GM19463 (cell line): ENCODE measurements at regions not wholly inside any gene's neighbourhood (a gene's known extent, or its start where the extent isn't known, plus 50 kb on each side); places are given as distances from the start of the nearest gene placed in this dataset.
"Not testable (repeated sequence)": the region's sequence is repeated elsewhere in the genome, so short reads cannot be mapped to it uniquely, and the experiment has no call there.

Source experiments
- ATAC-seq: cut with Tn5 transposase; IDR thresholded peaks from one replicate; pipeline ENCODE4 v1.9.1; 2021; ENCODE audit warnings: mild to moderate bottlenecking, moderate library complexity; ENCODE audit not compliant: unreplicated experiment

- no peak for ATAC-seq
These were observed 109.2 kb downstream of the BASP1 start for GRCh38 chr5:17326600-17327037.

GRCh38 chr5:17327048-17327625 lies 109.7 kb downstream of the BASP1 start:
- no peak for ATAC-seq

DNA sequence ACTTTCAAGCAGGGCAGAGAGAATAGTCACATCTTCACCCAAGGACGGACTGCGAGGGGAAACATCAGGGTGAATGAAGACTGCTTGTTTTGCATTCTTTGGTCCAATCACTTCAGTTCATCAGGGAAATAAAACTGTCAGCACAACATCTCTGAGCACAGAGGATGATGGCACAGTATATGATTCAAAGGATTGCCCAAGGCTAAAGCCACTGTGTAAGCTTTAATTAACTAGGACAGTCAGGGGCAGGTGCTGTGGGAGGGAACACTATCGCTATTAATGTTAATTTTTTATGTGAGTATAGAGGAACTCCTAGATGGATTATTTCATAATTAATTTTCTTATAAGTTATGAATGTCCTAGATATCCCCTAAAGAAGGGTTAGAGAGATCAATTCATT lies 112.1 kb downstream of the BASP1 start:
- no peak for ATAC-seq

- no peak for ATAC-seq
These were observed 113.0 kb downstream of the BASP1 start for GRCh38 chr5:17330386-17330785.

DNA sequence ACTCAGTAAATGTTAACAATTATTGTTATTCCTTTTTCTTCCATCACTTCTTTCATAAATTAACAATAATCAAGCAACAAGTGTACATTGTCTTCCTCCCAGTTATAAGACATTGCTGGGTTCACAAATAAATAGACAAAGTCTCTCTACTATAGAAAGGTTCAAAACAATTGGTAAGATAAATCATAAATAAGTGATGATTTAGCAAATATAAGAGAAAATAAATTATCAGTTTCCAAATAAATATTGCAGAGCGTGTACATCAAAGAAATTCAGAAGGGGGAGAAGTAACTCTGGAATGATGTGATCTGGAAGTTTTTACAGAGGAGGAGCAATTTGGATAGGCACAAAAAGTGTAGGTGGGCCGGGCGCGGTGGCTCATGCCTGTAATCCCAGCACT lies 114.2 kb downstream of the BASP1 start:
- ATAC-seq, result no peak

DNA sequence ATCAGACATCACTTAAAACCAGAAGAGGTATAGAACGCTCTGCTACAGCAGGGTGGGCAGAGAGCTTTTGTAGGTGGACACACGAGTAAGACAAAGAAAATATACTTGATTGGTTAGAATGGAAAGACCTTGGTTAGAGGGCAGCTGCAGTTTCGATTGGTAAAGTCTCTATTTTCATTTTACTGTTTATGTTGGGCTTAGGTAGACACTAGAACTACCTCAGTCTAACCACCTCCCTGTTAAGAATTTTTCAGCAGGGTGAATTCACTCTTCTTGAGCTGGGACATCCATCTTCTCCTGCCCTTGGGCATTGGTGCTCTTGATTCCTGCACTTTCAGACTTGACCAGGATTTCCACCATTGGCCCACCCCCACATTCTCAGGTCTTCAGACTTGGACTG lies 116.3 kb downstream of the BASP1 start:
- ATAC-seq, result no peak

DNA sequence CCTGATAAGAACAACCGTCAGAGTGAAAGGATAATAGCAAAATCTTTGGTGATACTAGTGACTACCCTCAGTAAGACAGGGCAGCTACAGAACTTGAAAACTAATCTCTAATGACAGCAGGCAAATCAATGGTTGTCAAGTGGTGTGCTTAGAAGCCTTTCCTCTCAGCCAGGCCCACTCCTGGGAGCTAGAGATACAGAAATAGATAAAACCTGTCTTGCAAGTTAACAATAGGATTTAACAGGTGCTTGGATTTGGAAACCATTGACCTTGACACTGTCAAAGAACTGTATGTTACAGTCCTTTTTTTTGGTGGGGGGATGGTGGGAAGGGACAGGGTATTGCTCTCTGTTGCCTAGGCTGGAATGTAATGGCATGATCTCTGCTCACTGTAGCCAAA lies 118.6 kb downstream of the BASP1 start:
- no peak for ATAC-seq

GRCh38 chr5:17336723-17337122 lies 119.3 kb downstream of the BASP1 start:
- ATAC-seq, result not testable (repeated sequence)

DNA sequence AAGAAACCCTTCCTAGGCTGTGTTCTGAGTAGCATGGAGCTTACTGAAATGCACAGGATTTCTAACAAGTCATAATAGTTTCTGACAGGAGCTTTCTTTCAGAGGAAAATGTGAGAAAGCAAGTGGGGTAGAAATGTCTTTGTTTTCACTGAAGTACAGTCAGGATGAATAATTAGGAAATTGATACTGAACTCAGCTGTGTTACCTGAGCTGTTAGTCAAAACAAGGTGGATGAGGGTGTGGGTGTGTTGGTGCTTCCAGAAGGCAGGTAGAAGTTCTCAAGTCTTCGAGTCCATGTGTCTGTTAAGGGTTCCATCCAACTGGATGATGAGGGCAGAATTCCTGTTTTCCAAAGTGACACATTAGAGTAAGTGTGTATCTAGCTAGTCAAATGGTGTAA lies 122.4 kb downstream of the BASP1 start:
- no peak for ATAC-seq

GRCh38 chr5:17340379-17340778 lies 122.9 kb downstream of the BASP1 start:
- ATAC-seq, result no peak

- ATAC-seq, result no peak
These were observed 123.4 kb downstream of the BASP1 start for GRCh38 chr5:17340819-17341218.

GRCh38 chr5:17343675-17344074 lies 126.2 kb downstream of the BASP1 start:
- peak; percentile 90 for ATAC-seq

DNA sequence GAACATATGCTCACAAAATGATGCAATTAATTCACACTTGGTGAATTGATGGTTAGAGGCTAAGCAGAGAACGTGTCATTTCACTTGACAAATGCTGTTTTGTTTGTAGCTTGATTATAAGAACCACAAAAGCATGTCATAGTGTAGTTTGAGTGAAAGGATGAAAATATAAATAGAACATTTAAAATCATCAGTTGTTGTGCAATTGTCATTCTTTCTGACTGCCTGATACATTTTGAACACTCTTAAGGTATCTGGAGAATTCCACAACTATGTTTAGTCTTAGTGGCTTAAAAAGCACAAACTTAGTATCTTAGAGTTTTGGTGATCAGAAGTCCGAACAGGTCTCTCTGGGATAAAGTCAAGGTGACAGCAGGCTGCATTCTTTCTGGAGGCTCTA lies 129.4 kb downstream of the BASP1 start:
- no peak for ATAC-seq

GRCh38 chr5:17352223-17352622 lies 134.8 kb downstream of the BASP1 start:
- no peak for ATAC-seq

DNA sequence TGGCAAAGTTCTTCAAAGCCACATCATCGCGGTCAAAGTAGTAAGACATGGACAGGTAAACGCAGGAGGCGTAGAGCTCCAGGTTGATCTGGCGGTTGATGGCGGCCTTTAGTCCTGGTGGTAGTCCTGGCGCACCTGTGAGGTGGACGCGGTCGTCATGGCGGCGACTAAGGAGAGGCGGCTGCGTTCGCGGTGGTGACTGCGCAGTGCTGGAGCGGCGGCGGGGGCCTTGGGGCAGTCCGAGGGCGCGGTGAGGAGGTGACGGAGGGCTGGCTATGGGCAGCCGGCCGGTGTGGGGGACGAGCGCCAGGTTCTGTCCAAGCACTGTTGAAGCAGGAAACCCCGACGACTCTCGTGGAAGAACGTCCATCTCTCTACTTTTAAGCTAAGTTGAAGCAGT lies 136.8 kb downstream of the BASP1 start:
- ATAC-seq, result no peak

GRCh38 chr5:17355586-17356346 lies 138.3 kb downstream of the BASP1 start:
- no peak for ATAC-seq

DNA sequence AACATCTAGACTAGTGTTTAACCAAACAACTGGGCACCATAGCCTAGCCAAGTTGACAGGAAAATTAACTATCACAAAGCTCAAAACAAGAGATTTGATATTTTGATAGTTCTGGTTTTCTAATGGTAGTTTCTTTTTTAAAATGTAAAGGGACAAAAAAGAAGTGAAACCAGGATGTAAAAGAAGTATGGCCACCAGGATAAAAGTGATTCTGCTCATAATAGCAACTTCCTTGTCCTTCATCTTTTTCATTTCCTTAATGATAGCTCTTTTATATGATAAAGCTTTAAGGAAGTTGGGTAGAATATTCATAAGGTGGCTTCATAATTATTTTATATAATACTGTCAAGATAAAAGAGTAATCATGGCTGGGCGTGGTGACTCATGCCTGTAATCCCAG lies 139.1 kb downstream of the BASP1 start:
- no peak for ATAC-seq

DNA sequence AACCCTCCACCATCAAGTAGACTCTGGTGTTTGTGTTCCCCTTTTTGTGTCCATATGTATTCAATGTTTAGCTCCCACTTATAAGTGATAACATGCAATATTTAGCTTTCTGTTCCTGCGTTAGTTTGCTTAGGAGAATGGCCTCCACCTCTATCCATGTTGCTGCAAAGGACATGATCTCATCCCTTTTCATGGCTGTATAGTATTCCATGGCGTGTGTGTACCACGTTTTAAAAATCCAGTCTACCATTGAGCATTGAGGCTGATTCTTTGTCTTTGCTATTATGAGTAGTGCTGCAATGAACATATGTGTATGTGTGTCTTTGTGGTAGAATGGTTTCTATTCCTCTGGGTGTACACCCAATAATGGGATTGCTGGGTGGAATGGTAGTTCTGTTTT lies 140.1 kb downstream of the BASP1 start:
- no peak for ATAC-seq

DNA sequence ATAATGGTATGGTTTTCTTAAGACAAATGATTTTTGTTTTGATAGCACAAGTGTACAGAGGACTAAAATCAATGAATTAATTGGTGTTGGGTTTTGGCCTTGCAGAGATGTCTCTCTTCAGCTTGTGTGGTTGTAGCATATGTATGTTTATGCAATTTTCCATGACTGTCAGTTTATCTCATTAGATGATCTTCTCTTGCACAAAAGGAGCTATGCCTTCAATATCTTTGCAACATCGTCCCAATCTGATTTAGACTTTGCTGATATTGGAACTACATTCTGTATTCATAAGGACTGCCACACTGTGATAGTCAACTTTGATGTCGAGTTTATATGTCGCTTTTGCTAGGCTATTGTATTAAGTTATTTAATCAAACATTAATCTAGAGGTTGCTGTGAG lies 140.0 kb upstream of the TAF11L2 start:
- ATAC-seq, result no peak

- no peak for ATAC-seq
These were observed 138.5 kb upstream of the TAF11L2 start for GRCh38 chr5:17359451-17360011.

DNA sequence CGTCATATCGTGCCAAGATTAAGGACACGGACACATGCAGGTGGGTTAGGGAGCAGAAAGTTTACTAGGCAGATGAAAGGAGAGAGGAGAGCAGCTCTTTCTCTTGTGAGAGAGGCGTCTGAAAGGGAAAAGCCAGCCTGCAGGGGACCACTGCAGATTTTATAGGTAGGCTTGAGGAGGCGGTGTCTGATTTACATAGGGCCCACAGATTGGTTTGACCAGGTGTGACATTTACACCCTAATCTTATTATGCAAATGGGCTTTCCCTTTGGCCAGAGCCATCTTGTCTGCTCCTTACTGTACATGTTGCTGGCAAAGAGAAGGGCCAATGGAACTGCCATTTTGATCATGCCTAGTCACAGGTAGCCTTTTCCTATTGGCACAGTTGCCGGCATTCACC lies 137.2 kb upstream of the TAF11L2 start:
- ATAC-seq, result no peak

DNA sequence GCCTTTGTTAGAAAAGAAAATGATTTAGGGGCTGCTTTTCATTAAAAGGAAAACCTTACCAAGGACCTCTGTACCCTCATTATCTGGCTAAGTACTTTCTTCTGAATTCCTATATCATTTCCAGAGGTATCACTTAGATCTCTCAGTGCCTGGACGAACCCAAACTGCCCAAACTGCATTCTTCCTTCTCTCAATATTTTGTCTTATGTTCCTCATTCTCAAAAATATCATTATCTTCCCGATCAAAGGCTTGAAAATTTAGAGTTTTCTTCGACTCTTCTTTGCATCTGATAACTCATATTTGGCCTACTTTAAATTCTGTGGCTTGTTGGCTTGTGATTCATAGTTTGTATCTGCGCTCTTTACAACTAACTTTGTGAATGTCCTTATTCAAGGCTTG lies 136.7 kb upstream of the TAF11L2 start:
- ATAC-seq, result no peak
